SH-SY5Y (cell line): ENCODE measurements at regions not wholly inside any gene's neighbourhood (a gene's known extent, or its start where the extent isn't known, plus 50 kb on each side); places are given as distances from the start of the nearest gene placed in this dataset.
A peak's percentile ranks its signal among the peaks of the same experiment; 100 is the strongest.

Source experiments
- GATA2 ChIP-seq: IDR thresholded peaks from 2 replicates; pipeline ENCODE4 v1.6.1; 2011; ENCODE audit warnings: mild to moderate bottlenecking, low read depth, low read length
- GATA3 ChIP-seq: IDR thresholded peaks from 2 replicates; pipeline ENCODE4 v1.6.1; 2011; ENCODE audit warnings: low read depth, mild to moderate bottlenecking, low read length, moderate library complexity

DNA sequence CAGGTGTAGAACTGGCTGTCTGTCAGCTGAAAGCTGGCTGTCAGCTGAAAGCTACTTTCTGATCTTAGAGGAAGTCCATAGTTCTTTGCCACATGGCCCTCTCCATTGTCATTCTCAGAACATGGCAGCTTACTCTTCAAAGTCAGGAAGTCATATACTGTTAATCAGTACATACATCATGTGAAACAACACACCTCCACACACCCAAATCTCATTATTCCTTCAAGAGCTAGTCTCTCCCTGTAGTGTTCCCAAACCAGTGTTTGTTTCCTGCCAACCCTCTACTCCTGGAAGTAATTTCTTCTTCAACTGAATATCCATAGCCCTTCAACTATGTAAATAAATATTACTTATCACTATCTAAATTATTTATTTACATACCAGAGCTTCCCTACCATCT lies 58.9 kb downstream of the OR5AK2 start:
- TF ChIP-seq GATA2, result no peak
- TF ChIP-seq GATA3, result no peak

DNA sequence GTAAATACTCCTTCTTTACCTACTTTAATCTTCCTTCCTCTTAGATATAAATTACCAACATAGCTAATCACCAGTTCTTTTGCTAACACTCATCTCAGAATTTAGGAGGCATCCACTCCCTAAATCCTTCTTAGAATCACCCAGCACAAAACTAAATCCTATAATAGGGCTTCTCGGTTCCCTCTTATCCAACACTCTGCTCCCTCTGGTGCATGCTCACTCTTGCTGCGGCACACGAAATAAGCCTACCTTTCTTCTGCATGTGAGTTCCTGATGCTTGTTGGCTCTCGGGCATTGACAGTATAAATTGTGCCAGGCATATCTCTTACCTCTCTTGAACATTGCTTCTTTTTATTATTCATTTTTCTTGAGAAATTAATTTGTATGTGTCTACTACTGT lies 61.0 kb downstream of the OR5AK2 start:
- TF ChIP-seq GATA3, result no peak
- TF ChIP-seq GATA2, result no peak

DNA sequence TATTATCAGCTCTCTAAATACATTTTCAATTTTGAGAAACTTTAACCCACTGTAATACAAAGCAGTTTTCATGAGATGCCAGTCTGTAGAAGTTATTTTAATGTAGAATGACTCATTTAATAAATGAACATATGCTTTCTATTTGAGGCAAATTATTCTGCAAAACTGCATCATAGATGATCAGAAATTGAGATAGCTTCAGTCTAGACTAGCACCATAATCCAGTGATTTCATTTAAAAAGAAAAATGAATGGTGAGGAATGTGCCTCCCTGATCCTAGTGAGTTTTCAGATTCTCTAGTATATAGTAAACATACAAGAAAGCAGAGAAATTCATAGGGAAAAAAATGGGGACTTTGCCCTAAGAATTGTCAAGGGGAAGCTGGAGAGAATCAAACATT lies 66.1 kb downstream of the OR5AK2 start:
- TF ChIP-seq GATA2 (no peak), GATA3 (peak; percentile 65; the same call in 1 of the 2 replicates)

GRCh38 chr11:57055744-57056143 lies 67.0 kb downstream of the OR5AK2 start:
- TF ChIP-seq GATA2 (no peak), GATA3 (no peak)

DNA sequence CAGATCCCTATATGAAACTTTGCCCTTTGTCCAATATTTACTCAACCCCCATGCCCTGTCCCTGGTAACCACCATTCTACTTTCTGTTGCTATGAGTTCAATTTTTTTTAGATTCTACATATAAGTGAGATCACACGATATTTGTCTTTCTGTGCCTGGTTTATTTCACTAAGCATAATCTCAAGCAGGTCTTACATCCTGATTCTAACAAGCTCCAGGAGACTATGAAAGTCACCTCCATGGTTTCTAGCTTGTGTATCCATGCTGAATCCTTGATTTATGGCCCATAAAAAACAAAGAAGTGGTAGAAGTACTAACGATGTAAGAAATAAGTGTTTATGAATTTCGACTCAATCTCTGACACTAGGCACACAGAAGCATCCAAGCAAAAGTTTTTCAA lies 68.0 kb downstream of the OR5AK2 start:
- TF ChIP-seq GATA3 (no peak), GATA2 (no peak)

GRCh38 chr11:57057561-57057960 lies 68.8 kb downstream of the OR5AK2 start:
- TF ChIP-seq GATA3 (no peak), GATA2 (no peak)

DNA sequence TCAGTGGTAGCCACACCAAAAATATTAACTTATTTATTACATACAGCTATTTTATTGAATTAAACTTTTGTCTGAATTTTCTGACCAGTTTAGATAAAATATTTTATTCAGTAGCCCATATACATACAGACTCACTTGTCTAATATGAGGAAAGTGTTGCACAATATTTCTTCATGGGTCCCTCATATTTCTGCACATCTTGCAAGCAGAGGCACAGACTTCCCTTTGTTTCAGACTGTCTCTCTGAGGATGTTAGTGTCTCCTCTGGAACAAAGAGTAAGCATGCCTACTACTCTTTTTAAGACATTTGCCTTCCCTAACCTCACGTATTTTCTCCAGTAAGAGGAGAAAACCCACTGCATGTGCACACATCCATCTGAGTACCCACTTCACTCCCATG lies 81.2 kb downstream of the OR5AK2 start:
- no peak for TF ChIP-seq GATA2

- no peak for TF ChIP-seq GATA3
- no peak for TF ChIP-seq GATA2
These were observed 83.1 kb downstream of the OR5AK2 start for GRCh38 chr11:57071829-57072228.

DNA sequence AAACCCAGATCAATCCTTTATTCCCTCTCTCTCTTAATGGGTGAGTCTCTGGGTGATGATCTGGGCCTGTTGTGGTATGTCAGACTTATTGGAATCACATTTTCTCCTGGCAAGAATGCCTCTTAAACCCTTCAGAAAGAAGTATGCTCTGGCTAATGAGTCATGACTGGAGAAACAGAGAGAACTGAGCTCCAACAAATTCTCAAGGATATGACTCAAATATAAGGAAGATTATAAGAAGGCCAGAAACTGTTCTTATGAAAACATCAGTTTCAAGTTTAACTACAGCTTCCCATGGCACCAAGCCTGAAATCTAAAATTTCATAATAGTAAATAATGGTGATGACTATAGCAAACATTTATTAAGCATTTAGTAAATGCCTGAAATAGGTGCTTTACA lies 83.9 kb downstream of the OR5AK2 start:
- no peak for TF ChIP-seq GATA2
- TF ChIP-seq GATA3, result no peak

DNA sequence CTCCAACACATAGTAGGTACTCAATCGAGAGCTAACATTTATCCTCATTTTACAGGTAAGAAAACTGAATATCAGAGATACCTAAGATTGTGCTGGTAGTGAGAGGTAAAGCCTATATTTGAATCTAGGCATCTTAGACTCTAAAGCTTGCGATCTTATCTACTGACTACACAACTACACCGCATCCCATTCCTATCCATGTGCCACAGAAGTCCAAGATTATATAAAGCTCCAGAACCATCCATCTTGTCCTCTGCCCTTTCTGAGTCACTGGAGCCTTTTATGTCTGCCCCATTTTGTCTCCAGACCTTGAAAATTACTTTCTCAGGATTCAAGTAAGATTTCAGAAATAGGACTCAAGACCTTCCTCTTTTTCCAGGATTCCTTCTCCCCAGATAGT lies 84.4 kb downstream of the OR5AK2 start:
- TF ChIP-seq GATA2 (no peak), GATA3 (no peak)

- TF ChIP-seq GATA2 (no peak), GATA3 (no peak)
These were observed 92.6 kb downstream of the OR5AK2 start for GRCh38 chr11:57081356-57081755.

GRCh38 chr11:57082125-57082524 lies 93.4 kb downstream of the OR5AK2 start:
- TF ChIP-seq GATA3 (no peak), GATA2 (no peak)

GRCh38 chr11:57083641-57084385 lies 95.1 kb downstream of the OR5AK2 start:
- TF ChIP-seq GATA2 (no peak), GATA3 (no peak)

DNA sequence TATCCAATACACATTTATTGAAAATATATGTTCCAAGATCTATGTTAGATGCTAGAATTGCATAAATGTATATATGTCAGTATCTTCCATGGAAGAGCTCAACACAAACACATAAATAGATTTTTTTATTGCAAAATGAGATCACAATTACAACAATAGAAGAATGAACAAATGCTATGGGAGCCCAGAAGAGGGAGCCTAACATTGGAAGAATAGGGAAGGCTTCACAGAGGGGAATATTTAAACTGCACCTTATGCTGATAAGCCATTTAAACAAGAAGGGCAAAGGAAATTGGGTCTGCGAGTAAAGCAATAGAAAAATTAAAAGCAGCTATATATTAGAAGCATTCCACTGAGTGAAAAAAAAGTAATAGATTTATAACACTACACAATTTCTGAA lies 96.1 kb upstream of the LRRC55 start:
- TF ChIP-seq GATA2, result no peak
- no peak for TF ChIP-seq GATA3

GRCh38 chr11:57087991-57088390 lies 93.8 kb upstream of the LRRC55 start:
- TF ChIP-seq GATA2 (no peak), GATA3 (no peak)
